HG02588 (cell line): ENCODE measurements at regions not wholly inside any gene's neighbourhood (a gene's known extent, or its start where the extent isn't known, plus 50 kb on each side); places are given as distances from the start of the nearest gene placed in this dataset.
"Not testable (repeated sequence)": the region's sequence is repeated elsewhere in the genome, so short reads cannot be mapped to it uniquely, and the experiment has no call there.

Experiments used
- ATAC-seq: cut with Tn5 transposase; IDR thresholded peaks from one replicate; pipeline ENCODE4 v1.9.1; 2021; ENCODE audit warnings: mild to moderate bottlenecking, moderate library complexity; ENCODE audit not compliant: unreplicated experiment

- ATAC-seq: peak; percentile 51
Measured at GRCh38 chr14:71355324-71356201, 448.3 kb downstream of the PCNX1 start.

- no peak for ATAC-seq
Measured at GRCh38 chr14:71358209-71358931, 451.1 kb downstream of the PCNX1 start.

- ATAC-seq: not testable (repeated sequence)
Measured at GRCh38 chr14:71358932-71359421, 451.7 kb downstream of the PCNX1 start.

- ATAC-seq: no peak
Measured at GRCh38 chr14:71359823-71360222, 452.6 kb downstream of the PCNX1 start.

- no peak for ATAC-seq
Measured at GRCh38 chr14:71361336-71361735, 454.1 kb downstream of the PCNX1 start.

- ATAC-seq: no peak
Measured at GRCh38 chr14:71361874-71362273, 454.6 kb downstream of the PCNX1 start.

- ATAC-seq: no peak
Measured at GRCh38 chr14:71362282-71362681, 455.0 kb downstream of the PCNX1 start.

GRCh38 chr14:71362920-71363584 is 455.8 kb downstream of the PCNX1 start:
- no peak for ATAC-seq

- no peak for ATAC-seq
Measured at GRCh38 chr14:71363946-71364925, 457.0 kb downstream of the PCNX1 start.

- no peak for ATAC-seq
Measured at GRCh38 chr14:71365361-71365760, 458.1 kb downstream of the PCNX1 start.

GRCh38 chr14:71366861-71367260 is 459.6 kb downstream of the PCNX1 start:
- no peak for ATAC-seq

GRCh38 chr14:71371711-71372396 is 464.6 kb downstream of the PCNX1 start:
- peak; percentile 70 for ATAC-seq

GRCh38 chr14:71372411-71372838 is 465.2 kb downstream of the PCNX1 start:
- no peak for ATAC-seq

GRCh38 chr14:71373773-71374172 is 466.5 kb downstream of the PCNX1 start:
- no peak for ATAC-seq

GRCh38 chr14:71374989-71375388 is 467.7 kb downstream of the PCNX1 start:
- no peak for ATAC-seq

GRCh38 chr14:71377099-71377498 is 469.8 kb downstream of the PCNX1 start:
- ATAC-seq: no peak

- no peak for ATAC-seq
Measured at GRCh38 chr14:71380271-71380670, 473.0 kb downstream of the PCNX1 start.

- ATAC-seq: no peak
Measured at GRCh38 chr14:71381814-71382213, 474.6 kb downstream of the PCNX1 start.

- ATAC-seq: no peak
Measured at GRCh38 chr14:71382315-71382714, 475.1 kb downstream of the PCNX1 start.

GRCh38 chr14:71383510-71383909 is 476.3 kb downstream of the PCNX1 start:
- no peak for ATAC-seq
